SK-N-SH treated with all-trans-retinoic acid at 6 μM for 48 hours (cell line): ENCODE measurements at regions not wholly inside any gene's neighbourhood (a gene's known extent, or its start where the extent isn't known, plus 50 kb on each side); places are given as distances from the start of the nearest gene placed in this dataset.

Experiments used
- ARNTL ChIP-seq: fragments of 450-650 bp; formaldehyde crosslinking; IDR thresholded peaks from 2 replicates; pipeline ENCODE4 v1.5.0; 2020; ENCODE audit warnings: low read depth, mild to moderate bottlenecking, moderate library complexity, borderline replicate concordance
- ZFP30 ChIP-seq: fragments of 450-650 bp; formaldehyde crosslinking; IDR thresholded peaks from 2 replicates; pipeline ENCODE4 v1.5.0; 2022; ENCODE audit warnings: mild to moderate bottlenecking, moderate library complexity
- TF ChIP-seq, protein P1 (sequence below): fragments of 250-450 bp; sonication (Bioruptor Pico); IDR thresholded peaks from 2 replicates; pipeline ENCODE4 v1.8.0; 2020; ENCODE audit warnings: mild to moderate bottlenecking, moderate library complexity, borderline replicate concordance

DNA sequence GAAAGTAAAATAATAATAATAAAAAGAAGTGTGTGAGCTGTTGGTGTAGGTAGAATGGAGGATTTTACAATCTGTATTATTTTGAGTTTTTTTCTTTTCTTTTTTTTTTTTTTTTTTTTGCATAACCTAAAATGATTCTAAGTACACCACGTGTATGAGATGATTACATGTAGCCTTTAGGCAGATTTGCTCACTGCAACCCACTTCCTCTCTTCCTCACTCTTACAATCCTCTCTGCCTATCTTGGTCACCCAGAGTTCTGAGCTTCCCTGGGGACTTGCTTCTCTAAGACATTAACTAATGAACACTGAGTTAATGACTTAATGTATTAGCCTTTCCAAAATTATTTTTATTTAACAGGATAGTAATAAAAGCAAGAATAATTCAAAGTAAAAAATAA lies 1169.6 kb downstream of the EFNB2 start:
- TF ChIP-seq, protein P1, sequence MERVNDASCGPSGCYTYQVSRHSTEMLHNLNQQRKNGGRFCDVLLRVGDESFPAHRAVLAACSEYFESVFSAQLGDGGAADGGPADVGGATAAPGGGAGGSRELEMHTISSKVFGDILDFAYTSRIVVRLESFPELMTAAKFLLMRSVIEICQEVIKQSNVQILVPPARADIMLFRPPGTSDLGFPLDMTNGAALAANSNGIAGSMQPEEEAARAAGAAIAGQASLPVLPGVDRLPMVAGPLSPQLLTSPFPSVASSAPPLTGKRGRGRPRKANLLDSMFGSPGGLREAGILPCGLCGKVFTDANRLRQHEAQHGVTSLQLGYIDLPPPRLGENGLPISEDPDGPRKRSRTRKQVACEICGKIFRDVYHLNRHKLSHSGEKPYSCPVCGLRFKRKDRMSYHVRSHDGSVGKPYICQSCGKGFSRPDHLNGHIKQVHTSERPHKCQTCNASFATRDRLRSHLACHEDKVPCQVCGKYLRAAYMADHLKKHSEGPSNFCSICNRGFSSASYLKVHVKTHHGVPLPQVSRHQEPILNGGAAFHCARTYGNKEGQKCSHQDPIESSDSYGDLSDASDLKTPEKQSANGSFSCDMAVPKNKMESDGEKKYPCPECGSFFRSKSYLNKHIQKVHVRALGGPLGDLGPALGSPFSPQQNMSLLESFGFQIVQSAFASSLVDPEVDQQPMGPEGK (CRISPR knock-in tag), result no peak
- TF ChIP-seq ARNTL, result no peak
- no peak for TF ChIP-seq ZFP30 (CRISPR knock-in tag)
